Sigmoid colon (tissue), 4 donors: ENCODE measurements at regions not wholly inside any gene's neighbourhood (a gene's known extent, or its start where the extent isn't known, plus 50 kb on each side); places are given as distances from the start of the nearest gene placed in this dataset.

ENCODE experiments used
- CTCF ChIP-seq, 4 experiments: fragments of 450-650 bp in 3 of 4; fragments of 200-600 bp in 1 of 4; IDR thresholded peaks; one replicate each; pipeline ENCODE4 v1.5.1; 2016 to 2019; ENCODE audit warnings: antibody characterized with exemption in 4 of 4, mild to moderate bottlenecking in 3 of 4, moderate library complexity in 2 of 4
- EP300 ChIP-seq, 4 donors: sonication (generic); formaldehyde crosslinking; IDR thresholded peaks; one replicate each; pipeline ENCODE4 v1.6.1; 2017; ENCODE audit warnings: antibody characterized with exemption in 4 of 4
- POLR2A ChIP-seq, 2 donors: fragments of 450-650 bp; IDR thresholded peaks; one replicate each; pipeline ENCODE4 v1.6.1; 2016; ENCODE audit warnings: antibody characterized with exemption in 2 of 2, mild to moderate bottlenecking in 2 of 2, moderate library complexity in 2 of 2
- POLR2AphosphoS5 ChIP-seq, 4 donors: sonication (generic); formaldehyde crosslinking; IDR thresholded peaks; one replicate each; pipeline ENCODE4 v1.6.1; 2017; ENCODE audit warnings: antibody characterized with exemption in 4 of 4

GRCh38 chr13:34721631-34722595, 220.2 kb upstream of the NBEA start:
- TF ChIP-seq EP300 (IDR thresholded peaks at IDR 0.05) (no peak), CTCF (IDR thresholded peaks at IDR 0.05) (no peak), POLR2AphosphoS5 (IDR thresholded peaks at IDR 0.05) (no peak), POLR2A (IDR thresholded peaks at IDR 0.05) (no peak)
